ENCODE measurements at regions not wholly inside any gene's neighbourhood (a gene's known extent, or its start where the extent isn't known, plus 50 kb on each side); places are given as distances from the start of the nearest gene placed in this dataset.

DNA sequence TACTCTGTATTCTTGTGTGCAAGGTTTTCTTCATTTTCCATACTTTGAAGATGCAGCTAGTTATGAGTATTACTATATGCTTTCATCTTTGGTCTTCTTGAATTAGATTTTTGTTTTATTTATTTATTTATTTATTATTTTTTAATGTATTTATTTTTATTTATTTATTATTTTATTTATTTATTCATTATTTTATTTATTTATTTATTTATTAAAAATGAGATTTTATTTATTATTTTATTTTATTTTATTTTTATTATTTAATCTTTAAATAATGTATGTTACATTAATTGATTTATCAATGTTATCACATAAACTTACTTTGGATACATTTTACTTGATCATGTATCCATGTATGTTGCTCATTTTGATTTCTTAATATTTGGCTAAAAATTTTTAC, 132.3 kb upstream of the GALNT13 start:
- TF ChIP-seq, protein P1, sequence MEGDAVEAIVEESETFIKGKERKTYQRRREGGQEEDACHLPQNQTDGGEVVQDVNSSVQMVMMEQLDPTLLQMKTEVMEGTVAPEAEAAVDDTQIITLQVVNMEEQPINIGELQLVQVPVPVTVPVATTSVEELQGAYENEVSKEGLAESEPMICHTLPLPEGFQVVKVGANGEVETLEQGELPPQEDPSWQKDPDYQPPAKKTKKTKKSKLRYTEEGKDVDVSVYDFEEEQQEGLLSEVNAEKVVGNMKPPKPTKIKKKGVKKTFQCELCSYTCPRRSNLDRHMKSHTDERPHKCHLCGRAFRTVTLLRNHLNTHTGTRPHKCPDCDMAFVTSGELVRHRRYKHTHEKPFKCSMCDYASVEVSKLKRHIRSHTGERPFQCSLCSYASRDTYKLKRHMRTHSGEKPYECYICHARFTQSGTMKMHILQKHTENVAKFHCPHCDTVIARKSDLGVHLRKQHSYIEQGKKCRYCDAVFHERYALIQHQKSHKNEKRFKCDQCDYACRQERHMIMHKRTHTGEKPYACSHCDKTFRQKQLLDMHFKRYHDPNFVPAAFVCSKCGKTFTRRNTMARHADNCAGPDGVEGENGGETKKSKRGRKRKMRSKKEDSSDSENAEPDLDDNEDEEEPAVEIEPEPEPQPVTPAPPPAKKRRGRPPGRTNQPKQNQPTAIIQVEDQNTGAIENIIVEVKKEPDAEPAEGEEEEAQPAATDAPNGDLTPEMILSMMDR (IDR thresholded peaks at IDR 0.05), result no peak
- no peak for TF ChIP-seq POLR2A (IDR thresholded peaks at IDR 0.05)

Measured in right lobe of liver (tissue), 4 donors.